ENCODE measurements at regions not wholly inside any gene's neighbourhood (a gene's known extent, or its start where the extent isn't known, plus 50 kb on each side); places are given as distances from the start of the nearest gene placed in this dataset.

- Mint-ChIP-seq H3K27me3 (ENCODE audit: low read depth) (no peaks in the 10 kb centered on the region), H3K36me3 (ENCODE audit: insufficient read depth in 1 of 3, low read depth in 3 of 3) (peaks cover 3 to 17% (median 5%) of the 10 kb centered on the region in 3 experiments; a peak in 5 of 7 replicates), H3K4me1 (peaks cover 16 to 17% of the 10 kb centered on the region in 2 experiments), H3K4me3 (no peak overlapping the region), H3K9me3 (peaks cover 11 to 14% of the 10 kb centered on the region in 2 experiments), H3K27ac (no peak overlapping the region)
- Histone ChIP-seq H3K56ac (ENCODE audit: insufficient read length, low read depth, low read length) (no peak overlapping the region), H3K79me2 (ENCODE audit: insufficient read depth, low read length) (no peaks in the 10 kb centered on the region), H2BK20ac (ENCODE audit: low read depth, low read length, poor library complexity, severe bottlenecking) (no peak overlapping the region), H3K23me2 (ENCODE audit: insufficient read length, low read depth, low read length, poor library complexity, severe bottlenecking) (no peaks in the 10 kb centered on the region), H3K4me1 (ENCODE audit: insufficient read depth, low read length) (no peaks in the 10 kb centered on the region), H3K14ac (ENCODE audit: insufficient read depth, low read length) (no peak overlapping the region), H3K79me1 (ENCODE audit: insufficient read depth, low read depth, low read length, poor library complexity, severe bottlenecking) (no peaks in the 10 kb centered on the region), H3K9ac (ENCODE audit: extremely low read depth, insufficient read length, low read length) (no peak overlapping the region), H3K18ac (ENCODE audit: insufficient read length, low read depth, low read length) (no peak overlapping the region), H2AK5ac (ENCODE audit: insufficient read length, low read length) (no peak overlapping the region), H3K27ac (ENCODE audit: insufficient read length, low read depth, low read length) (no peak overlapping the region), H3K4ac (ENCODE audit: low read depth, low read length) (no peak overlapping the region), H2BK15ac (ENCODE audit: low read depth, low read length) (no peak overlapping the region), H2AFZ (ENCODE audit: low read length) (no peak overlapping the region), H2BK12ac (ENCODE audit: insufficient read length, low read depth, low read length) (no peak overlapping the region), H3K9me3 (ENCODE audit: control insufficient read depth, low read depth, low read length) (no peaks in the 10 kb centered on the region), H3K4me2 (ENCODE audit: insufficient read depth, insufficient read length, low read length) (no peak overlapping the region), H4K20me1 (ENCODE audit: control insufficient read depth, insufficient read depth, insufficient read length) (no peaks in the 10 kb centered on the region), H2BK5ac (ENCODE audit: insufficient read length, low read length) (no peak overlapping the region), H4K8ac (replicated peaks; ENCODE audit: insufficient read length, low read depth, low read length) (no peak overlapping the region), H2BK120ac (ENCODE audit: low read depth, low read length, poor library complexity, severe bottlenecking) (no peak overlapping the region), H3K23ac (ENCODE audit: insufficient read length, low read depth, low read length) (no peak overlapping the region), H3T11ph (ENCODE audit: low read length) (no peak overlapping the region), H4K5ac (ENCODE audit: insufficient read length, low read depth, low read length) (no peak overlapping the region), H3K27me3 (ENCODE audit: insufficient read depth, low read length) (no peaks in the 10 kb centered on the region), H4K91ac (ENCODE audit: insufficient read length, low read depth, low read length) (no peak overlapping the region)
- no CpG with 5 or more reads among the region's 1 CpG for WGBS (ENCODE audit: extremely low coverage, insufficient read length, low lambda C conversion rate)
- DNase-seq: no peak
- no peak for TF ChIP-seq CTCF (conservative IDR thresholded peaks at IDR 0.05)
Measured at GRCh38 chr11:38796281-38796680, 2198.2 kb upstream of the RAG2 start.
